ENCODE measurements at regions not wholly inside any gene's neighbourhood (a gene's known extent, or its start where the extent isn't known, plus 50 kb on each side); places are given as distances from the start of the nearest gene placed in this dataset.

DNA sequence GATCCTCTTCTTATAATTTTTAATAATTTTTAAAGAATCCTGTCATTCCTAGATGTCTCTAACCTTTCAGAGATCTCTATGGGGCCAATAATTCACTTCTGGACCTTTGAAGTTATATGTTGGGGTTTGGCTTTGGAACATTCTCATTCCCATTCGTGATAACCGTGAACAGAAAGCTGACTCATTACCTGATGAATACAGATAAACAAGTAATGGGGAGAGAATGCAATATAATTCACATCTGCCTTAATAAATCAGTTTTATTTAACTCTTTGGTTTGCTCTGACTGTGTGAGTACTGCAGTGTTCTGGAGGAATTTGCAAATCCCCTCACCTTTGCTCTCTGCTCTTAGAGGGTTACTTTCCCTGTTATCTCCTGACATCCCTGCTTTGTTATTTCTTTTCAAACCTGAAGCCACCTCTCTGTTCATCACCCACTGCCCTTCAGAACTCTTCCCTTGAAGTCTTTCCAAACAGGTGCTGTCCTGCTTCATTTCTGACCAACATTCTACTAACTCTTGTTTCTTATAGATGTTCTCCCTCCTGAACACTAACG is 79.6 kb upstream of the SLC38A2 start:
- TF ChIP-seq CTCF (IDR thresholded peaks at IDR 0.05) = no peak
- TF ChIP-seq NR3C1 (IDR thresholded peaks at IDR 0.05) = no peak

All from A549 (cell line).